Nephron progenitor cell (in vitro differentiated cells): ENCODE measurements at regions not wholly inside any gene's neighbourhood (a gene's known extent, or its start where the extent isn't known, plus 50 kb on each side); places are given as distances from the start of the nearest gene placed in this dataset.

Experiments used
- DNase-seq: peaks from one replicate; pipeline ENCODE4 v3.0.0; 2021
- H3K27ac Mint-ChIP-seq: 2 replicates; pipeline ENCODE4 v1.8.0; 2021; ENCODE audit warnings: mild to moderate bottlenecking, moderate library complexity, mixed read lengths
- H3K27me3 Mint-ChIP-seq: 2 replicates; pipeline ENCODE4 v1.8.0; 2021; ENCODE audit warnings: mild to moderate bottlenecking, low read depth, mixed read lengths; ENCODE audit not compliant: poor library complexity
- H3K36me3 Mint-ChIP-seq: 2 replicates; pipeline ENCODE4 v1.8.0; 2021; ENCODE audit warnings: low read depth, mixed read lengths
- H3K4me1 Mint-ChIP-seq: 2 replicates; pipeline ENCODE4 v1.8.0; 2021; ENCODE audit warnings: mixed read lengths
- H3K4me3 Mint-ChIP-seq: 2 replicates; pipeline ENCODE4 v1.8.0; 2021; ENCODE audit warnings: mild to moderate bottlenecking, moderate library complexity, mixed read lengths
- H3K9me3 Mint-ChIP-seq: 2 replicates; pipeline ENCODE4 v1.8.0; 2021; ENCODE audit warnings: mild to moderate bottlenecking, moderate library complexity, mixed read lengths
- TF ChIP-seq, protein P1 (sequence below): fragments of 200-600 bp; sonication (generic); IDR thresholded peaks from 2 replicates; pipeline ENCODE4 v1.5.0; 2021; ENCODE audit warnings: antibody characterized with exemption

- Mint-ChIP-seq H3K36me3 (no peaks in the 10 kb centered on the region), H3K27me3 (peaks cover 6% of the 10 kb centered on the region), H3K9me3 (no peaks in the 10 kb centered on the region), H3K4me3 (no peak overlapping the region), H3K4me1 (peaks cover 43% of the 10 kb centered on the region), H3K27ac (no peak overlapping the region)
- TF ChIP-seq, protein P1, sequence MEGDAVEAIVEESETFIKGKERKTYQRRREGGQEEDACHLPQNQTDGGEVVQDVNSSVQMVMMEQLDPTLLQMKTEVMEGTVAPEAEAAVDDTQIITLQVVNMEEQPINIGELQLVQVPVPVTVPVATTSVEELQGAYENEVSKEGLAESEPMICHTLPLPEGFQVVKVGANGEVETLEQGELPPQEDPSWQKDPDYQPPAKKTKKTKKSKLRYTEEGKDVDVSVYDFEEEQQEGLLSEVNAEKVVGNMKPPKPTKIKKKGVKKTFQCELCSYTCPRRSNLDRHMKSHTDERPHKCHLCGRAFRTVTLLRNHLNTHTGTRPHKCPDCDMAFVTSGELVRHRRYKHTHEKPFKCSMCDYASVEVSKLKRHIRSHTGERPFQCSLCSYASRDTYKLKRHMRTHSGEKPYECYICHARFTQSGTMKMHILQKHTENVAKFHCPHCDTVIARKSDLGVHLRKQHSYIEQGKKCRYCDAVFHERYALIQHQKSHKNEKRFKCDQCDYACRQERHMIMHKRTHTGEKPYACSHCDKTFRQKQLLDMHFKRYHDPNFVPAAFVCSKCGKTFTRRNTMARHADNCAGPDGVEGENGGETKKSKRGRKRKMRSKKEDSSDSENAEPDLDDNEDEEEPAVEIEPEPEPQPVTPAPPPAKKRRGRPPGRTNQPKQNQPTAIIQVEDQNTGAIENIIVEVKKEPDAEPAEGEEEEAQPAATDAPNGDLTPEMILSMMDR = no peak
- no peak for DNase-seq
Measured at GRCh38 chr11:127622686-127623085, 622.1 kb upstream of the KIRREL3 start.

GRCh38 chr11:127620671-127621070 is 620.1 kb upstream of the KIRREL3 start:
- no peaks in the 10 kb centered on the region for H3K36me3 Mint-ChIP-seq
- peaks cover 32% of the 10 kb centered on the region for H3K4me1 Mint-ChIP-seq
- TF ChIP-seq, protein P1 = no peak
- no peak overlapping the region for H3K4me3 Mint-ChIP-seq
- peaks cover 8% of the 10 kb centered on the region for H3K27me3 Mint-ChIP-seq
- no peak overlapping the region for H3K27ac Mint-ChIP-seq
- no peak for DNase-seq
- H3K9me3 Mint-ChIP-seq = no peaks in the 10 kb centered on the region

DNA sequence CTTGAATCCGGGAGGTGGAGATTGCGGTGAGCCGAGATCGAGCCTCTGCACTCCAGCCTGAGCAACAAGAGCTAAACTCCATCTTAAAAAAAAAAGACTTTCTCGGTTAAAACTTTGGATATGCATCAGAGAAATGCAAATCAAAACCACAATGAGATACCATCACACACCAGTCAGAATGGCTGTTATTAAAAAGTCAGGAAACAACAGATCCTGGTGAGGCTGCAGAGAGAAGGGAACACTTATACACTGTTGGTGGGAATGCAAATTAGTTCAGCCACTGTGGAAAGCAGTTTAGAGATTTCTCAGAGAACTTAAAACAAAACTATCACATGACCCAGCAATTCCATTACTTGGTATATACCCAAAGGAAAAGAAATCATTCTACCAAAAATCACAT is 619.4 kb upstream of the KIRREL3 start:
- no peak for DNase-seq
- H3K4me3 Mint-ChIP-seq = no peak overlapping the region
- no peaks in the 10 kb centered on the region for H3K9me3 Mint-ChIP-seq
- peaks cover 8% of the 10 kb centered on the region for H3K27me3 Mint-ChIP-seq
- peaks cover 25% of the 10 kb centered on the region for H3K4me1 Mint-ChIP-seq
- H3K27ac Mint-ChIP-seq = no peak overlapping the region
- TF ChIP-seq, protein P1 = no peak
- no peaks in the 10 kb centered on the region for H3K36me3 Mint-ChIP-seq

DNA sequence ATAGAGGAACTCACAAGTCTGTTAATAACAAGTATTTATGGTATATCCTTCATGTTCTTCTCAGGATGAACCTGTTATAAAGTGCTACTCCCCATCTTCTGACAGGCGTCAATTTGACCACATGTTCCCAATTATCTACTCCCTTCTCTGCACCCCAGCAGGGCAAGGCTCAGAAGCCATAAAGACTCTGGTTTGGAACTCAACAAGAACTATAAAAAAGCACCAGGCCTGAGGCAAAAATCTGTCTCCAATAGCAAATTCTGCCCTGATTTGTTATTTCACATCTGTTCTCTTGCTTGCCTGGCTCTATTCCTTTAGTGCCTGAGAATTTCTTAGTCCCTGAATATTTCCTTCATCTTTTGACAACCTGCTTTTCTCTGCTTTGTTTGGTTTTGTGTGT is 618.2 kb upstream of the KIRREL3 start:
- peaks cover 6% of the 10 kb centered on the region for H3K27me3 Mint-ChIP-seq
- no peaks in the 10 kb centered on the region for H3K36me3 Mint-ChIP-seq
- no peak overlapping the region for H3K4me3 Mint-ChIP-seq
- TF ChIP-seq, protein P1 = no peak
- H3K27ac Mint-ChIP-seq = no peak overlapping the region
- no peaks in the 10 kb centered on the region for H3K9me3 Mint-ChIP-seq
- DNase-seq = no peak
- H3K4me1 Mint-ChIP-seq = peaks cover 20% of the 10 kb centered on the region

- H3K4me1 Mint-ChIP-seq = peaks cover 39% of the 10 kb centered on the region
- no peaks in the 10 kb centered on the region for H3K36me3 Mint-ChIP-seq
- no peak overlapping the region for H3K27ac Mint-ChIP-seq
- peaks cover 3% of the 10 kb centered on the region for H3K27me3 Mint-ChIP-seq
- TF ChIP-seq, protein P1 = no peak
- H3K4me3 Mint-ChIP-seq = no peak overlapping the region
- H3K9me3 Mint-ChIP-seq = no peaks in the 10 kb centered on the region
- DNase-seq = no peak
Measured at GRCh38 chr11:127616158-127616557, 615.6 kb upstream of the KIRREL3 start.

DNA sequence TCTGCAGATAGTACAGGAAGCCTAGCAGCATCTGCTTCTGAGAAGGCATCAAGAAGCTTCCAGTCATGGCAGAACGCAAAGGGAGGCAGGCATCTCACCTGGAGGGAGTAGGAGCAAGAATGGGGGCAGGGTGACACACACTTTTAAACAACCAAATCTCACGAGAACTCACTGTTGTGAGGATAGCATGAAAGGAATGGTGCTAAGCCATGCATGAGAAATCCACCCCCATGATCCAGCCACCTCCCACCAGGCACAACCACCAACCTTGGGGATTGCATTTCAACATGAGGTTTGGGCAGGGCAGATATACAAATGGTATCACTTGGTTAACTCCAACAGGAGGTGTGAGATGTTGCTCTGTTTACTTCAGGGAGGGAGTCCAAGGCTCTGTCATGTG is 612.0 kb upstream of the KIRREL3 start:
- no peak overlapping the region for H3K4me3 Mint-ChIP-seq
- H3K36me3 Mint-ChIP-seq = no peaks in the 10 kb centered on the region
- H3K9me3 Mint-ChIP-seq = no peaks in the 10 kb centered on the region
- TF ChIP-seq, protein P1 = no peak
- peaks cover 2% of the 10 kb centered on the region for H3K27me3 Mint-ChIP-seq
- no peak overlapping the region for H3K27ac Mint-ChIP-seq
- no peak for DNase-seq
- peaks cover 68% of the 10 kb centered on the region for H3K4me1 Mint-ChIP-seq
